ENCODE measurements at regions not wholly inside any gene's neighbourhood (a gene's known extent, or its start where the extent isn't known, plus 50 kb on each side); places are given as distances from the start of the nearest gene placed in this dataset.
"Not testable (repeated sequence)": the region's sequence is repeated elsewhere in the genome, so short reads cannot be mapped to it uniquely, and the experiment has no call there.

DNA sequence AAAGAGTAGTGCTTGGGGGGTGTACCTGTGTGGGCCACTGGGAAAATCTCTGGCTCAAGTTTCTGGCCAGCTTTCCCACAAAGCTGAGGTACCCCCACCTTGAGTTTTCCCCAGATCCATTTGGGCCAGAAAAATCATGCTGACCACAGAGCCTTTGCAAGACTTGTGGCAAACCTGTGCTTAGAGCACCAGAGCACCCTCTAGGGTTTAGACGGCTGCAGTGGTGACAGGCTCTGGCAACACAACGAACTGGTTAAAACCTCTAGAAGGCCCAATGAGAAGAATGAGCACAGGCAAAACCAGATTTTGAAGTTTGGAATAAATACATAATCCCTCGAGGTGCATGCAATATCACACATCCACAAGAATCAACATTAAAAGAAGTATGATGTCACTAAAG is 290.7 kb upstream of the FOLH1 start:
- DNase-seq = no peak

DNA sequence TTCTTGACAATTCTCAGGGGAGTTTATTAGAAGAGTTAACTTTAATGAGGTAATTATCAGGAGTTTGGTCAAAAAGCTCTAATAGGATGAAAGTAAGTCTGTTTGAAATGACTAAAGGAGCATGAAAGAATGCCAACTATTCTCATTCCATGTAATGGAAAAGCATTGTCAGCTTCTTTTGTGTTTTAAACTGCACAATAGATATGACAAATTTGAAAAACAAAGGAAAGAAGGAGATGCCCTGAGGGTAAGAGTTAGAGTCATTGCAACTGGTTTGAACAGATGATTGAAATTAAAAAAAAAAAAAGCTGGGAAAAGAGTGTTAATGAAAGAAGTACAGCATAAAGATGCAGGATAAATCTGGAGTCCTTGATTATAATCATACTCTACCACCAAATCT is 296.8 kb upstream of the FOLH1 start:
- no peak for DNase-seq

DNA sequence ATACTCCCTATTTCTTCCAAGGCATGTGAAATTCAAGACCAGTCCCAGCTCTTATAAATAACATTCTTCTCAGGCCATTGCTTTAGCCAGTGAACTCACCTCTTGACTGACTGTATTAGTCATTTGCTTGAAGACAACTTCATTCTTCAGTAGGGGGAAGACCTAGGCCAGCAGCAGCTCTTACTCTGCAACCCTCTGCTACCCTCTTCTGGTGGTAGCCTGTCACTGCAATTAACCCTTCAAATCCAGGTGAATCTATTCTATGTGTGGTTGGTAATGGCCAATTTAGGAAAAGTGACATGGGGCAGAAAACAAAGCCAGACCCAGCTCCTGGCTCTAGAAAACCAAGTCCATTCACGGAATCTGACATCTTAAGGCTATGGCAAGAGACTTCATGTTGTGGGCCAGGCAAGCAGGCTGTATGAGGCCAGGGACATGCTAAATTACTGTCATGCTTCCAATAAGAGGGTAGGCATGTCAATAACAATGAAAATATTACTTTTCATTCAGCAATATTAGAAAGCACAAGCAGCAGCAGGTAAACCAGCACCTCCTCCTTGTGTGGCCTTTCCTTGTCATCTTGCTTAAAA is 317.9 kb upstream of the FOLH1 start:
- DNase-seq = peak; percentile 10

DNA sequence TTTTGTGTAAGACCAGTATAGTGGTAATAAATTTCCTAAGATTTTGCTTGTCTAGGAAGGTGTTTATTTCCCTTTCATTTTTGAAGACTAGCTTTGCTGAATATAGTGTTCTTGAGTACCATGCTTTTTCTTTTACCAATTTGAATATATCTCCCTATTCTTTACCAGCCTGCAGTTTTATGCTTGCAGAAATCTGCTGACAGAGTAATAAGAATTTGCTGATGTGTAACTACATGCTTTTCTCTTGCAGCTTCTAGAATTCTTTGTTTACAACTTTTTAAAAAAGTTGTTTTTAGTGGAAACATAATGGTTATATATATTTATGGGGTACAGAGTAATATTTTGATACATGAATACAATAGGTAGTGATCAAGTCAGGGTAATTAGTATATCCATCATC is 324.8 kb upstream of the FOLH1 start:
- no peak for DNase-seq

DNA sequence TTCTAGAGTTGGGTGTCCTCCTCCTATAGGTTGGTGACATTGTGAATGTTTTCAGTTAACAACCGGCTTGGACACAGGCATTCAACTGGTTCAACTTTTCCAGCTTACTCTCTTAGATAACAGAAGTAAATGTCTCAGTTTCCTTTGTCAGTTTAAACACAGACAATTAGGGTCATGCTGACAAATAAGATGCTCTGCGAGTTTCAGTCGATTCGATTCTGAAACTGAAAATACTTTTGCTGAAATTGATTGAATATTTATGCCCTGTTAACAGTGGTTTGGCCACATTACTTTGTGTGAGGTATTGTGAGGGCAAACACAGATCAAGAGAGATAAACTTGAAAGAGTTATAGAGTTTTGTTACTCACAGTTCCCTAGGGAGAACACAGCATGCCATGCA is 330.5 kb upstream of the FOLH1 start:
- DNase-seq = not testable (repeated sequence)

DNA sequence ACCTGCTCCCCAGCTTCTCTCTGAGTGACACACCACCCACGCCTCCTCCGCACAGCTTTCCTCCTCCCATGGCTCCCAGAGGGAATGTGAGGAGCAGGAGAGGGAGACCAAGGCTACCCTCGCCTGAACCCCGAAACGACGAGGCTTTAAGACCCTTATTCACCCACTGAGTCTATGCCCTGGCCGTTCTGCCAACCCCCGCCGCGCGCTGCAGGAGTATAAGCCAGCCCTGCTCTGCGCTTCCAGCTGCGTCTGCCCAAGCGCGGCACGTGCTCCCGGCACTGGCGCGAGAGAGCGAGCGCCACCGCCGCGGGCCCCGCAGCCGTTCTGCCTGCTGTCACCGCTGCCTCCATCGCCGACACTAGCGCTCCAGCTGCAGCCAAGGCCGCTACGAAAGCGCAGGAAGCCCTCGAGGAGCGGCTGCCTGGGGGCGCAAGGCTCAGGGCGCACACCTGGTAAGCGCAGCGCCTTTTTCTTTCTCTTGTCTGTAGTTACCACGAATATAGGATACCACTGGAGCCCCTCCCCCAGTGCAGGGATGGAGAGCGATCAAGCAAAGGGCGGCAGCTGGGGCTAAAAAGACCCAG is 350.0 kb upstream of the FOLH1 start:
- DNase-seq = not testable (repeated sequence)

DNA sequence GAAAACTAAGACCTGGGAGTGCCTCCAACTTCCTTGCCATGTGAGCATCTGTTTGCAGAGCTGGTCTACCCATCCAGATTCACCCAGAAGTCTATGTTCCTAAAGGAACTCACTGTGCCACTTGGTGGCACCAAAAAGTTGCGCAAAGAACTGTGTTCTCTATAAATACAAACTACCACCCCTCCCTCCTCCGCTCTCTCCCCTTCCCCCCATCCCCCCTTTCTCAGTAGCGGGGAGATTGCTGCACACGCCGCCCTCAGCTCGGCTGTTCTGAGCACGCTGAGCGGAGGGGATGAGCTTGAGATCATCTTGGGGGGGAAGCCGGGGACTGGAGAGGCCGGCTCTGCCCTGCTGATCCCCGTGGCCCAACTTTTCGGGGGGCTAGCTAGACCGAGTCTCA is 352.2 kb upstream of the FOLH1 start:
- DNase-seq = not testable (repeated sequence)

- not testable (repeated sequence) for DNase-seq
Measured at GRCh38 chr11:49561240-49561880, 353.0 kb upstream of the FOLH1 start.

DNA sequence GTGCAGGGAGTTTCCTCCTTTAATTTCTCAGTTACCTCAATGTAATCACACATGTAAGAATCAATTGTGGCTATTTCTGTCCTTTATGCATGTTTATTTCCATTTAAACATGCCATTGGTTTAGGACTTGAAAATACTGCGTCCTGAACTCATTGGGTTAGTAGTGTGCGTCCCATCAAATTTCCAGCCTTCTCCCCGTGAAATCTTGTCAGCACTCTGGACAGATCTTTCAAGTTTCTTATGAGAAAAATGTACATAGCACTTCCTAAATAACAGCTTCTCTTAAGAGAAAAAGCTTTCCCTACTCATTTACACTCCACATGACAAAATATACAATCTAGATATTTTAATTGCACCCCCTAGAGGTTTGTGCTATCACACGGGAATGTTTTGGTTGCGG is 353.9 kb upstream of the FOLH1 start:
- not testable (repeated sequence) for DNase-seq

DNA sequence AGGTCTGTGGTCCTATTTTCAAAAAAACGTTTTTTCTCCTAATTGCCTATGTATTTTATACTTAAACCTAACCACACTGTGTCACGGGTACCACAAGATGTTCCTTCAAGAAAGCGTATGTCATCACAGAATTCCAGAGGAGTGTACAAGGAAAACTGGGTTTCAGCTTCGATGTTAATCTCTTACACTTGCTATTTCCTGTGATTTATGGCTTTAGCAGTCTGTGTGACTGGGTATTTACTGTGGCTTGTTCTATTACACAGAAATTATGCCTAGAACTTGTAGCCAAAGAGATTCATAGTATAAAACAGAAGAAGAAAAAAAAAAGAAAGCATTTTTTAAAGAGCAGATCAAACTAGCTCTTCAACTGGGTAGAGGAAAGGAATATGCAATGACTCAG is 371.1 kb upstream of the FOLH1 start:
- DNase-seq = not testable (repeated sequence)

DNA sequence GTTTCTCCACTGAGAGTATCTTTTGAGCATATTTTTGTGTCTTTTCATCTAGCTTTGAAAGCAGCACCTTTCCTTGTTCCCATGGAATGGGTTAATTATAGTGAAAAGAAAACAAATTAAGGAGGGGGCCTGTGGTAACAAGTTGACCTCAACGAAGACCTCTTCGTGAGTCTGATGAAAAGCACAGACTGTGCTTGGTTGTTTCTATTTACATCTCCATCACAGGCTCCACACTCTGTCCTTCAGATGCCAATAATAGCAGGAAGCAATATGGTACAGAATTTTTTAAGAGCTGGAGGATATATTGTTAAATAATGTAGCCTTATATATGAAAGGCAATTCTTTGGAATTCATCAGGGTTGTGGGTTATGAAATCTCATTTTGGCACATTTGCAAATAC is 366.7 kb upstream of the OR4C13 start:
- DNase-seq = not testable (repeated sequence)

DNA sequence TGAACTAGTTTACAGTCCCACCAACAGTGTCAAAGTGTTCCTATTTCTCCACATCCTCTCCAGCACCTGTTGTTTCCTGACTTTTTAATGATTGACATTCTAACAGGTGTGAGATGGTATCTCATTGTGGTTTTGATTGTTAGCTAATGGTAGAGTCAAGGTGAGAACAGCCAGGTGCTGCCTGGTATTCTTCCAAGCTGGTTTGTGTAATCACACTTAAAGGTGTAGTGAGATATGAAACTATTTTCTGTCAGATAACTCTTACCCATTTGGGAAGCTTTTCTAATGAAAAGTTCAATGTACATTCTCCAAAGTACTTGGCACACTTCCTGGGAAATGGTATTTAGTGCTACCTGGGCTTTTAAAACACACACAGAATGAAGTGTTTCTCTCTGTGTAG is 343.3 kb upstream of the OR4C13 start:
- not testable (repeated sequence) for DNase-seq

GRCh38 chr11:49623872-49624271 is 328.3 kb upstream of the OR4C13 start:
- not testable (repeated sequence) for DNase-seq

DNA sequence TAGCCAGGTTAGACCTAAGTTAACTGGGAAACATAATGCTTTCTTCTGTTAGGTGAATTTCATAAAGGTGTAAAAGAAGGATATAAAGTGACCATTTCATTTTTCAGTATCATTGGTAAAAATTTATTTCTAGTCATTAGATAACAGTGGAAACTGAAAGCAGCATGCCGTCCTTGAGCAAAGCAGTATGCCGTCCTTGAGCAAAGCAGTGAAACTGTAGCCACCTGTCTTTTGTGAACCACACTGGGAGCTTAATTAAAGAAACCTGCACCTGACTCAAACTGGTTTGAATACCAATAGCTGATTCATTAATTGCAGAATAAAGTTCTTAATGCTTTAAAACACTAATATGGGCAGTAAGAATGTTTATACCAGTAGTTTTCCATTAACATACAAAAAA is 281.5 kb upstream of the OR4C13 start:
- DNase-seq = not testable (repeated sequence)

- DNase-seq = not testable (repeated sequence)
Measured at GRCh38 chr11:49702121-49702520, 250.1 kb upstream of the OR4C13 start.

DNA sequence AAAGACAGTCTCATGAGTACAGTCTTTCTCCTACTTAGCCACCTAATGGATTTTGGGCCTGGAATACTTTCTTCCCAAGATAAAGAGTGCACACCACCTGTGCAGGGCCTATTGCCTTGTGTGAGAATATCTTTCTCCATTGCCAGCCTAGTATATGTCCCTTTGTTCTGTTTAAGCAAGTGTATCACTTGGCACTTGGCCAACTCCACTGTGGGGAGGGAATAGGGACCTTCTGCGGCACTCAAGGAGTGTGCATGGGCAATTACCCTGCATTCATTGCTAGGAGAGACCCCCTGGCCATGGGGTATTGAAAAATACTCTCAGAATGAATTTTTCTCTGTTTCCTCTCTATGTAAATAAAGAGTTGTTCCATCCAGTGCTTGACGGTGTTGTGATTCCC is 201.7 kb upstream of the OR4C13 start:
- not testable (repeated sequence) for DNase-seq

DNA sequence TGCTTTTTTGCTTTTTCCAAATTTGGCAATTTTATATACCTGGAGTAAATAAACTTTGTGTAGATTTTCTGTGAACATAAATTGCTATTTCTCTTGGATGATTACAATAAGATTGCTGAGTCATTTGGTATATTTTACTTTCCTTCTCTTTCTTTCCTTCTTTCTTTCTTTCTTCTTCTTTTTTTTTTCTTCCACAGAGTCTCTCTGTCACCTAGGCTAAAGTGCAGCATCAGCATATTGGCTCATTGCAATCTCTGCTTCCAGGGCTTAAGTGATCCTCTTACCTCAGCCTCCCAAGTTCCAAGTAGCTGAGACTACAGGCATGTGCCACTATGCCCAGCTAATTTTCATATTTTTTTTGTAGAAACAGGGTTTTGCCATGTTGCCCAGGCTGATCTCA is 201.2 kb upstream of the OR4C13 start:
- DNase-seq = not testable (repeated sequence)

DNA sequence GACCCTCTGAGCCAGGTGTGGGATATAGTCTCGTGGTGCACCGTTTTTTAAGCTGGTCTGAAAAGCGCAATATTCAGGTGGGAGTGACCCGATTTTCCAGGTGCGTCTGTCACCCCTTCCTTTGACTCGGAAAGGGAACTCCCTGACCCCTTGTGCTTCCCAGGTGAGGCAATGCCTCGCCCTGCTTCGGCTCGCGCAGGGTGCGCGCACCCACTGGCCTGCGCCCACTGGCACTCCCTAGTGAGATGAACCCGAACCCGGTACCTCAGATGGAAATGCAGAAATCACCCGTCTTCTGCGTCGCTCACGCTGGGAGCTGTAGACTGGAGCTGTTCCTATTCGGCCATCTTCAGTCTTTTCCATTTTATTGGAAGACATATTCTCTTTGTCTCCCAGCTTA is 171.4 kb upstream of the OR4C13 start:
- DNase-seq = not testable (repeated sequence)

GRCh38 chr11:49782000-49782399 is 170.2 kb upstream of the OR4C13 start:
- DNase-seq = not testable (repeated sequence)

DNA sequence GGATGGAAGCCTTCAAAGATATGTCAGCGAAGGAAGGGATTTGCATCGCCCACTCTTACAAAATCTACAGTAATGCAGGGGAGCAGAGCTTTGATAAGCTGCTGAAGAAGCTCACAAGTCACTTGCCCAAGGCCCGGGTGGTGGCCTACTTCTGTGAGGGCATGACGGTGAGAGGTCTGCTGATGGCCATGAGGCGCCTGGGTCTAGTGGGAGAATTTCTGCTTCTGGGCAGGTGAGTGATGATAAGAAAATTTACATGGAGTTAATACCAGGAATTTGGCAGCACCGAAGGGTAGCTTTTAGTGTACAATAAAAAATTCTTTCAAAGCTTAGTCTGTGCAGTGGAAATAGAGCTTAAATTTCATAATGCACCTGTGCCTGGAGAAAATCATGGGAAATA is 168.3 kb upstream of the OR4C13 start:
- not testable (repeated sequence) for DNase-seq

- not testable (repeated sequence) for DNase-seq
Measured at GRCh38 chr11:49789787-49790186, 162.4 kb upstream of the OR4C13 start.

- not testable (repeated sequence) for DNase-seq
Measured at GRCh38 chr11:49798206-49798837, 153.9 kb upstream of the OR4C13 start.

DNA sequence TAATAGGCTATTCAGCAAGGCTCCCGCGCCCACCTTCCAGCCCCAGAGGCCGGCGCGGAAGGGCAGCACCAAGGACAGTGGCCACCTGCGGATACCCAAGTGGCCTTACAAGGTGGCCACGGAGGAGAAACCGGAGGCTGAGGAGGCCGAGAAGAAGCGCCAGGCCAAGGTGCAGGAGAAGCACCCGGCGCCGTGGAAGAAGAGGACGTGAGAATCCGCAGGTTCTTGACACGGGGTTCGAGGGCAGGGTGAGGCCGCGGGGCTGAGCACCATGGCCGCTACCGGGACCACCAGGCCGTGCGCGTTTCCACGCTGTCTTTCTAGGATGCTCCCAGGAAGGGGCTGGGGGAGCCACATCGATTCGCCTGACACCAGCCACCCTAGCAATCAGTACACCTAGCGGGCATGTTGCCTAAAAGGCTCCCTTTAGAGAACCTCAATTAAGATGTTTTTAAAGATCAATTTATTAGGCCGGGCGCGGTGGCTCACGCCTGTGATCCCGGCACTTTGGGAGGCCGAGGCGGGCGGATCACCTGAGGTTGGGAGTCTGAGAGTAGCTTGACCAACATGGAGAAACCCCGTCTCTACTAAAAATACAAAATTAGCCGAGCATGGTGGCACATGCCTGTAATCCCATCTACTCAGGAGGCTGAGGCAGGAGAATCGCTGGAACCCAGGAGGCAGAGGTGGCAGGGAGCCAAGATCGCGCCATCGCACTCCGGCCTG is 134.3 kb upstream of the OR4C13 start:
- DNase-seq = not testable (repeated sequence)

All from activated CD4-positive, alpha-beta T cell treated with anti-CD3 and anti-CD28 coated beads, Interleukin-2, Interleukin-6, amounts not matched to agents 100 ng/mL and 50 ng/mL, durations not matched to agents 16 hours and 8 hours (primary cell).